ENCODE measurements at regions not wholly inside any gene's neighbourhood (a gene's known extent, or its start where the extent isn't known, plus 50 kb on each side); places are given as distances from the start of the nearest gene placed in this dataset.

- Histone ChIP-seq H3K4me1 (no peaks in the 10 kb centered on the region), H3K27me3 (peaks cover 0 to 35% of the 10 kb centered on the region in 2 donors), H3K4me3 (no peak overlapping the region), H3K36me3 (no peaks in the 10 kb centered on the region), H3K27ac (no peak overlapping the region), H3K9me3 (no peaks in the 10 kb centered on the region)
- ATAC-seq (no peak), DNase-seq (no peak)
- no peak for TF ChIP-seq CTCF (IDR thresholded peaks at IDR 0.05)
- intact Hi-C loops (cut with DNase I), result no loop called here
Measured at GRCh38 chr22:22743128-22743760, 98.8 kb downstream of the GGTLC2 start.

- no peak for TF ChIP-seq CTCF (IDR thresholded peaks at IDR 0.05)
- ATAC-seq (no peak), DNase-seq (no peak)
- Histone ChIP-seq H3K27ac (no peak overlapping the region), H3K4me1 (no peaks in the 10 kb centered on the region), H3K27me3 (peaks cover 0 to 25% of the 10 kb centered on the region in 2 donors), H3K4me3 (no peak overlapping the region), H3K9me3 (no peaks in the 10 kb centered on the region), H3K36me3 (no peaks in the 10 kb centered on the region)
- intact Hi-C loops (cut with DNase I), result no loop called here
Measured at GRCh38 chr22:22744412-22745224, 100.2 kb downstream of the GGTLC2 start.

- H3K36me3 ChIP-seq, result no peaks in the 10 kb centered on the region
- DNase-seq, result peak in 1 of 4 donors; percentile 18
- peak; percentile 73 for ATAC-seq
- H3K4me1 ChIP-seq, result no peaks in the 10 kb centered on the region
- H3K27ac ChIP-seq, result no peak overlapping the region
- intact Hi-C loops (cut with DNase I), result no loop called here
- no peak overlapping the region for H3K4me3 ChIP-seq
- TF ChIP-seq CTCF (IDR thresholded peaks at IDR 0.05), result peak; percentile 39 to 55
- H3K27me3 ChIP-seq, result peaks cover 0 to 25% of the 10 kb centered on the region in 2 donors
- no peaks in the 10 kb centered on the region for H3K9me3 ChIP-seq
Measured at GRCh38 chr22:22745225-22746060, 101.0 kb downstream of the GGTLC2 start.

- Histone ChIP-seq H3K27me3 (peaks cover 0 to 20% of the 10 kb centered on the region in 2 donors), H3K36me3 (no peaks in the 10 kb centered on the region), H3K9me3 (no peaks in the 10 kb centered on the region), H3K4me1 (no peaks in the 10 kb centered on the region), H3K4me3 (no peak overlapping the region), H3K27ac (no peak overlapping the region)
- intact Hi-C loops (cut with DNase I), result no loop called here
- no peak for TF ChIP-seq CTCF (IDR thresholded peaks at IDR 0.05)
- DNase-seq, result no peak
- no peak for ATAC-seq
Measured at GRCh38 chr22:22746061-22746962, 101.9 kb downstream of the GGTLC2 start.

All from left lung (tissue), 4 donors.